ENCODE measurements at regions not wholly inside any gene's neighbourhood (a gene's known extent, or its start where the extent isn't known, plus 50 kb on each side); places are given as distances from the start of the nearest gene placed in this dataset.

DNA sequence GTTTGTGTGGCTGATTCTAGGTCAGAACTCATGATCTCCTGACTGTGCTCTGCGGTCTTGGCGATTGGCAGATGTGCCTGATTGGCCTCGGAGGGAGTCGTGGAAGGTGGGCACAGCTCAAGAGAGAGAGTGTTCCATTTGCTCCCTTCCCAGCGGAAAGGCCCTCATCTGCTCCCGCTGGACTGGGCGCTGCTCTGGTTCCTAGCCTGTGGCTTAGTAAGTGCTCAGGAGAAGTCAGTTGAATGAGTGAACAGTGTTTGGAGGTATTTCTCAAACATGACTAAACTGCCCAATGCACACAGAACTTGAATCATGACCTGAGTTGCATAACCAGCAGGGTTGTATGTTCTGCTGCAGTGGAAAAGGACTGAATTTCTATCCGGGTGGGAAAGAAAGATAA, 120.2 kb upstream of the PITX1 start (continued):
- TF ChIP-seq, protein P1, sequence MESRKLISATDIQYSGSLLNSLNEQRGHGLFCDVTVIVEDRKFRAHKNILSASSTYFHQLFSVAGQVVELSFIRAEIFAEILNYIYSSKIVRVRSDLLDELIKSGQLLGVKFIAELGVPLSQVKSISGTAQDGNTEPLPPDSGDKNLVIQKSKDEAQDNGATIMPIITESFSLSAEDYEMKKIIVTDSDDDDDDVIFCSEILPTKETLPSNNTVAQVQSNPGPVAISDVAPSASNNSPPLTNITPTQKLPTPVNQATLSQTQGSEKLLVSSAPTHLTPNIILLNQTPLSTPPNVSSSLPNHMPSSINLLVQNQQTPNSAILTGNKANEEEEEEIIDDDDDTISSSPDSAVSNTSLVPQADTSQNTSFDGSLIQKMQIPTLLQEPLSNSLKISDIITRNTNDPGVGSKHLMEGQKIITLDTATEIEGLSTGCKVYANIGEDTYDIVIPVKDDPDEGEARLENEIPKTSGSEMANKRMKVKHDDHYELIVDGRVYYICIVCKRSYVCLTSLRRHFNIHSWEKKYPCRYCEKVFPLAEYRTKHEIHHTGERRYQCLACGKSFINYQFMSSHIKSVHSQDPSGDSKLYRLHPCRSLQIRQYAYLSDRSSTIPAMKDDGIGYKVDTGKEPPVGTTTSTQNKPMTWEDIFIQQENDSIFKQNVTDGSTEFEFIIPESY (CRISPR knock-in tag; IDR thresholded peaks at IDR 0.05) = peak; percentile 96
- TF ChIP-seq, protein P2, sequence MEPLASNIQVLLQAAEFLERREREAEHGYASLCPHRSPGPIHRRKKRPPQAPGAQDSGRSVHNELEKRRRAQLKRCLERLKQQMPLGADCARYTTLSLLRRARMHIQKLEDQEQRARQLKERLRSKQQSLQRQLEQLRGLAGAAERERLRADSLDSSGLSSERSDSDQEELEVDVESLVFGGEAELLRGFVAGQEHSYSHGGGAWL (CRISPR knock-in tag; IDR thresholded peaks at IDR 0.05) = no peak
- peak; percentile 92 for TF ChIP-seq CEBPB (IDR thresholded peaks at IDR 0.05; ENCODE audit: borderline replicate concordance, low read depth, low read length)
- TF ChIP-seq HOXA9 (CRISPR knock-in tag; IDR thresholded peaks at IDR 0.05; ENCODE audit: borderline replicate concordance) = no peak
- TF ChIP-seq ZNF614 (CRISPR knock-in tag; IDR thresholded peaks at IDR 0.05; ENCODE audit: borderline replicate concordance) = peak; percentile 61; the same call in 1 of the 2 replicates
- TF ChIP-seq HES4 (CRISPR knock-in tag; IDR thresholded peaks at IDR 0.05; ENCODE audit: borderline replicate concordance) = no peak
- TF ChIP-seq, protein P3, sequence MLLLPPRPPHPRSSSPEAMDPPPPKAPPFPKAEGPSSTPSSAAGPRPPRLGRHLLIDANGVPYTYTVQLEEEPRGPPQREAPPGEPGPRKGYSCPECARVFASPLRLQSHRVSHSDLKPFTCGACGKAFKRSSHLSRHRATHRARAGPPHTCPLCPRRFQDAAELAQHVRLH (CRISPR knock-in tag; IDR thresholded peaks at IDR 0.05; ENCODE audit: borderline replicate concordance, low read depth) = no peak
- no peak for TF ChIP-seq ZNF567 (CRISPR knock-in tag; IDR thresholded peaks at IDR 0.05; ENCODE audit: borderline replicate concordance)
- TF ChIP-seq ZNF460 (CRISPR knock-in tag; IDR thresholded peaks at IDR 0.05; ENCODE audit: borderline replicate concordance) = no peak
- TF ChIP-seq RARA (CRISPR knock-in tag; IDR thresholded peaks at IDR 0.05) = peak; percentile 38; the same call in 1 of the 2 replicates
- TF ChIP-seq ELF3 (CRISPR knock-in tag; IDR thresholded peaks at IDR 0.05) = 0 out of 2 replicates have a peak, but pooled peaks have one; percentile 22
- TF ChIP-seq ZNF629 (CRISPR knock-in tag; conservative IDR thresholded peaks at IDR 0.05) = peak; percentile 14; the same call in 1 of the 2 replicates
- peak; percentile 16; the same call in 1 of the 2 replicates for TF ChIP-seq NR2C2 (CRISPR knock-in tag; IDR thresholded peaks at IDR 0.05; ENCODE audit: borderline replicate concordance)
- TF ChIP-seq, protein P4, sequence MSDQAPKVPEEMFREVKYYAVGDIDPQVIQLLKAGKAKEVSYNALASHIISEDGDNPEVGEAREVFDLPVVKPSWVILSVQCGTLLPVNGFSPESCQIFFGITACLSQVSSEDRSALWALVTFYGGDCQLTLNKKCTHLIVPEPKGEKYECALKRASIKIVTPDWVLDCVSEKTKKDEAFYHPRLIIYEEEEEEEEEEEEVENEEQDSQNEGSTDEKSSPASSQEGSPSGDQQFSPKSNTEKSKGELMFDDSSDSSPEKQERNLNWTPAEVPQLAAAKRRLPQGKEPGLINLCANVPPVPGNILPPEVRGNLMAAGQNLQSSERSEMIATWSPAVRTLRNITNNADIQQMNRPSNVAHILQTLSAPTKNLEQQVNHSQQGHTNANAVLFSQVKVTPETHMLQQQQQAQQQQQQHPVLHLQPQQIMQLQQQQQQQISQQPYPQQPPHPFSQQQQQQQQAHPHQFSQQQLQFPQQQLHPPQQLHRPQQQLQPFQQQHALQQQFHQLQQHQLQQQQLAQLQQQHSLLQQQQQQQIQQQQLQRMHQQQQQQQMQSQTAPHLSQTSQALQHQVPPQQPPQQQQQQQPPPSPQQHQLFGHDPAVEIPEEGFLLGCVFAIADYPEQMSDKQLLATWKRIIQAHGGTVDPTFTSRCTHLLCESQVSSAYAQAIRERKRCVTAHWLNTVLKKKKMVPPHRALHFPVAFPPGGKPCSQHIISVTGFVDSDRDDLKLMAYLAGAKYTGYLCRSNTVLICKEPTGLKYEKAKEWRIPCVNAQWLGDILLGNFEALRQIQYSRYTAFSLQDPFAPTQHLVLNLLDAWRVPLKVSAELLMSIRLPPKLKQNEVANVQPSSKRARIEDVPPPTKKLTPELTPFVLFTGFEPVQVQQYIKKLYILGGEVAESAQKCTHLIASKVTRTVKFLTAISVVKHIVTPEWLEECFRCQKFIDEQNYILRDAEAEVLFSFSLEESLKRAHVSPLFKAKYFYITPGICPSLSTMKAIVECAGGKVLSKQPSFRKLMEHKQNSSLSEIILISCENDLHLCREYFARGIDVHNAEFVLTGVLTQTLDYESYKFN (CRISPR knock-in tag; conservative IDR thresholded peaks at IDR 0.05) = peak; percentile 40; the same call in 1 of the 2 replicates
- peak; percentile 60; the same call in 1 of the 2 replicates for TF ChIP-seq SAP130 (CRISPR knock-in tag; IDR thresholded peaks at IDR 0.05; ENCODE audit: low read depth)
- no peak for TF ChIP-seq NCOR1 (IDR thresholded peaks at IDR 0.05; ENCODE audit: borderline replicate concordance, low read length)
- TF ChIP-seq ONECUT2 (CRISPR knock-in tag; IDR thresholded peaks at IDR 0.05) = no peak
- TF ChIP-seq THAP11 (CRISPR knock-in tag; IDR thresholded peaks at IDR 0.05) = peak; percentile 43; the same call in 1 of the 2 replicates
- no peak for TF ChIP-seq NKX3-1 (CRISPR knock-in tag; IDR thresholded peaks at IDR 0.05)
- TF ChIP-seq PPARG (CRISPR knock-in tag; conservative IDR thresholded peaks at IDR 0.05) = 0 out of 2 replicates have a peak, but pooled peaks have one; percentile 25
- 0 out of 2 replicates have a peak, but pooled peaks have one; percentile 23 for TF ChIP-seq SALL1 (CRISPR knock-in tag; IDR thresholded peaks at IDR 0.05)
- TF ChIP-seq HMG20A (CRISPR knock-in tag; IDR thresholded peaks at IDR 0.05; ENCODE audit: borderline replicate concordance) = peak; percentile 69; the same call in 1 of the 2 replicates
- TF ChIP-seq NCOA2 (CRISPR knock-in tag; IDR thresholded peaks at IDR 0.05) = 0 out of 2 replicates have a peak, but pooled peaks have one; percentile 12
- peak; percentile 93 for TF ChIP-seq ZNF3 (CRISPR knock-in tag; IDR thresholded peaks at IDR 0.05)
- peak in 1 of 2 experiments; percentile 49; a peak in 1 of 4 replicates for TF ChIP-seq KLF16 (CRISPR knock-in tag; IDR thresholded peaks at IDR 0.05)
- 0 out of 2 replicates have a peak, but pooled peaks have one; percentile 31 for TF ChIP-seq MED1 (CRISPR knock-in tag; IDR thresholded peaks at IDR 0.05)
- peak; percentile 56 for TF ChIP-seq ZMYM3 (CRISPR knock-in tag; IDR thresholded peaks at IDR 0.05)

All from HepG2 (cell line).